ENCODE measurements at regions not wholly inside any gene's neighbourhood (a gene's known extent, or its start where the extent isn't known, plus 50 kb on each side); places are given as distances from the start of the nearest gene placed in this dataset.

GRCh38 chr11:70675697-70676374 is 277.5 kb downstream of the CTTN start:
- DNase-seq (ENCODE audit: low read depth in 2 of 2): no peak

- no peak for DNase-seq (ENCODE audit: low read depth in 2 of 2)
Measured at GRCh38 chr11:70677232-70677916, 279.0 kb downstream of the CTTN start.

GRCh38 chr11:70678931-70679900 is 280.9 kb downstream of the CTTN start:
- DNase-seq (ENCODE audit: low read depth in 2 of 2): no peak

GRCh38 chr11:70680781-70681281 is 282.5 kb downstream of the CTTN start:
- peak in 1 of 2 donors; percentile 11 for DNase-seq (ENCODE audit: low read depth in 2 of 2)

GRCh38 chr11:70682056-70682455 is 283.7 kb downstream of the CTTN start:
- DNase-seq (ENCODE audit: low read depth in 2 of 2): no peak

- DNase-seq (ENCODE audit: low read depth in 2 of 2): no peak
Measured at GRCh38 chr11:70682760-70683159, 284.4 kb downstream of the CTTN start.

- DNase-seq (ENCODE audit: low read depth in 2 of 2): no peak
Measured at GRCh38 chr11:70687716-70688115, 289.4 kb downstream of the CTTN start.

- DNase-seq (ENCODE audit: low read depth in 2 of 2): no peak
Measured at GRCh38 chr11:70688142-70688541, 289.8 kb downstream of the CTTN start.

- DNase-seq (ENCODE audit: low read depth in 2 of 2): no peak
Measured at GRCh38 chr11:70689764-70690163, 291.4 kb downstream of the CTTN start.

- no peak for DNase-seq (ENCODE audit: low read depth in 2 of 2)
Measured at GRCh38 chr11:70692131-70692530, 293.8 kb downstream of the CTTN start.

- DNase-seq (ENCODE audit: low read depth in 2 of 2): no peak
Measured at GRCh38 chr11:70694371-70694770, 296.0 kb downstream of the CTTN start.

GRCh38 chr11:70695086-70695960 is 297.0 kb downstream of the CTTN start:
- DNase-seq (ENCODE audit: low read depth in 2 of 2): no peak

GRCh38 chr11:70696076-70696475 is 297.7 kb downstream of the CTTN start:
- DNase-seq (ENCODE audit: low read depth in 2 of 2): no peak

- DNase-seq (ENCODE audit: low read depth in 2 of 2): no peak
Measured at GRCh38 chr11:70696564-70696963, 298.2 kb downstream of the CTTN start.

- no peak for DNase-seq (ENCODE audit: low read depth in 2 of 2)
Measured at GRCh38 chr11:70697701-70698100, 299.4 kb downstream of the CTTN start.

GRCh38 chr11:70698871-70699270 is 300.5 kb downstream of the CTTN start:
- DNase-seq (ENCODE audit: low read depth in 2 of 2): no peak

- no peak for DNase-seq (ENCODE audit: low read depth in 2 of 2)
Measured at GRCh38 chr11:70699294-70700221, 301.2 kb downstream of the CTTN start.

GRCh38 chr11:70700453-70700852 is 302.1 kb downstream of the CTTN start:
- DNase-seq (ENCODE audit: low read depth in 2 of 2): no peak

GRCh38 chr11:70700871-70701270 is 302.5 kb downstream of the CTTN start:
- DNase-seq (ENCODE audit: low read depth in 2 of 2): no peak

- DNase-seq (ENCODE audit: low read depth in 2 of 2): no peak
Measured at GRCh38 chr11:70702040-70702648, 303.8 kb downstream of the CTTN start.
